D721Med (cell line): ENCODE measurements at regions not wholly inside any gene's neighbourhood (a gene's known extent, or its start where the extent isn't known, plus 50 kb on each side); places are given as distances from the start of the nearest gene placed in this dataset.
A peak's percentile ranks its signal among the peaks of the same experiment; 100 is the strongest.
"Not testable (repeated sequence)": the region's sequence is repeated elsewhere in the genome, so short reads cannot be mapped to it uniquely, and the experiment has no call there.

Experiments used
- DNase-seq: peaks from one replicate; pipeline ENCODE4 v3.0.0; 2011; ENCODE audit warnings: low spot score; ENCODE audit not compliant: insufficient read length
- FAIRE-seq: peaks from 2 replicates; lab custom pipeline; 2011; peaks lifted over from hg19 to GRCh38; lab: Jason Lieb, UNC
- CTCF ChIP-seq: IDR thresholded peaks from 2 replicates; pipeline ENCODE4 v1.5.1; 2012; ENCODE audit warnings: mild to moderate bottlenecking, control low read depth; ENCODE audit not compliant: insufficient read depth; ENCODE audit errors: missing control alignments

- no peak for FAIRE-seq
- no peak for TF ChIP-seq CTCF
Observed at GRCh38 chr4:66373268-66373667, 703.0 kb upstream of the EPHA5 start.

GRCh38 chr4:66372706-66373105, 702.4 kb upstream of the EPHA5 start:
- FAIRE-seq (no peak), DNase-seq (no peak)
- no peak for TF ChIP-seq CTCF

More at GRCh38 chr4:66373268-66373667, 703.0 kb upstream of the EPHA5 start:
- DNase-seq = no peak

GRCh38 chr4:66367043-66367660, 696.9 kb upstream of the EPHA5 start:
- no peak for DNase-seq
- no peak for FAIRE-seq
- no peak for TF ChIP-seq CTCF

GRCh38 chr4:66360395-66360794, 690.1 kb upstream of the EPHA5 start:
- not testable (repeated sequence) for FAIRE-seq, DNase-seq

GRCh38 chr4:66357316-66357715, 687.0 kb upstream of the EPHA5 start:
- FAIRE-seq (peak; percentile 25), DNase-seq (no peak)
- TF ChIP-seq CTCF = no peak

- FAIRE-seq (no peak), DNase-seq (no peak)
- TF ChIP-seq CTCF = no peak
Observed at GRCh38 chr4:66355328-66355727, 685.0 kb upstream of the EPHA5 start.

GRCh38 chr4:66351761-66352160, 681.5 kb upstream of the EPHA5 start:
- DNase-seq (no peak), FAIRE-seq (no peak)
- no peak for TF ChIP-seq CTCF
